UCSD-AML1 (cell line): ENCODE measurements at regions not wholly inside any gene's neighbourhood (a gene's known extent, or its start where the extent isn't known, plus 50 kb on each side); places are given as distances from the start of the nearest gene placed in this dataset.

ENCODE experiments used
- DNase-seq: peaks from one replicate; lab custom pipeline; 2025; ENCODE audit not compliant: unreplicated experiment; lab: John Stamatoyannopoulos, UW

DNA sequence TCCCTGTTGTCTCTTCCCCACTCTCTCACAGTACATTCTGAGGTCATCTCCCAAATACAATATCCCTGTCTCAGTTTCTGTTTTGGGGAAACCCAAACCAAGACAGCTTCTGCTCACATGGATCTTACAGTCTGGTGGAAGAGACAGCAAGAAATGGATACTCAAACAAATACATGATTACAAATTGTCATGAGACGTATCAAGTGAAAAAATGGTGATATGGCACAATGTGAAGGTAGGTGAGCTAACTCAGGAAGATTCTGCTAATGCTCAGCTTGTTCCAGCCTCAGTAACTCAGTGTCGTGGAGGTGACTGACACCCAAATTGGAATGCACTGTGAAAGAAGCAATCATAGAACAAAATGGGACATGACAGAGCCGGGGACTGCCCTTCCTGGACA is 68.3 kb downstream of the CHST1 start:
- DNase-seq = no peak

DNA sequence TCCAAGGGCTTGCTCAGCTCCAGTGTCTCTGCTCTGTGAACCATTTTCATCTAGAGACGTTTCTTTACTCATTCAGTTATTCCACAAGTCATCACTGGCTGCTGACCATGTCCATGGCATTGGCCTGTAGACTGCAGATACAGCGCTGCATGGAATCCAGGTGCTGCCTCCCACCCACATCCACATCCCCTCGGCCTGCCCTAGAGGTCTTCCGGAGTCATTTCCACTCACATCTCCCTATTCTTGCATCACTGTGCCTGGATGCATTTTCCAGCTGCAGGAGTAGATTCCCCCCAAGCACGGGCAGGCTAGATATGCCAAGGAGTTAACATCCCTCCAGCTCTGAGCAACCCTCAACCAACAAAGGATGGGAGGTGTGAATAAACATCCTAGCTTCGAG is 68.9 kb downstream of the CHST1 start:
- no peak for DNase-seq

DNA sequence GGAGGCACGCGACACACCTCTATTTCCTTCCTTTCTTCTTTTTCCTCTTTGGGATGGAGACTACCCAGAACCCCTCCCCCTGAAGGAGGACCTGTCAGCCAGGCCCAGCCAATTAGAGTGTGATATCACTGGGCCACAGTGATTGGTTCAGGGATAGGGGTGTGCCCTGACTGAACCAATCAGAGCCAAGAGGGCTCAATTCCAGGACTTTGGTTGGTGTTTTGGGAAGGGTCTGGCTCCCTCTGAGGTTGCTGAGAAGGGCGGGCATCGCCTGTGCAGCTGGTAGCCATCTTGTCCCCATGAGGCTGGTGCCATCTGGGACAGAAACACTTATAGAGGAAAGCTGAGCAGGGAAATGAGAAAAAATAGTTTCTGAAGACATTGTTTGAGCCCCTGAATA is 71.4 kb downstream of the CHST1 start:
- DNase-seq = no peak

DNA sequence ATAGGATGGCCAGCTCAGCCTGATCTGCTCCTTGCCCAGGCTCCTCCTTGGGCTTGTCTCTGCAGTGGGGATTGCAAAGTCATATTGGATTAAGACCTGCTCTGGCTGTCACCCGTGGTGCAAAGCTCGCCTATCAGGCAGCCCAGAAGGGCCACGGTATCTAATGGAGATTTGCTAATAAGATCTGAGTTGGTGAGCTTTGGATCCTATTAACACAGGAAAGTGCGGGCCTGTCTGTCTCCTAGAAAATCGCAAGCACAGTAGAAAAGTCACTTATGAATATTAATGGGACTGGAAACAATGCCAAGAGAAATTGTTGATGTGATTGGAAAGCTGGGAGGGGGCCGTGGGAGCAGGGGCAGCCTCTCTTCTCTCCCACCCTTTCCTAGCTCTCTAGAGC is 72.8 kb downstream of the CHST1 start:
- no peak for DNase-seq

DNA sequence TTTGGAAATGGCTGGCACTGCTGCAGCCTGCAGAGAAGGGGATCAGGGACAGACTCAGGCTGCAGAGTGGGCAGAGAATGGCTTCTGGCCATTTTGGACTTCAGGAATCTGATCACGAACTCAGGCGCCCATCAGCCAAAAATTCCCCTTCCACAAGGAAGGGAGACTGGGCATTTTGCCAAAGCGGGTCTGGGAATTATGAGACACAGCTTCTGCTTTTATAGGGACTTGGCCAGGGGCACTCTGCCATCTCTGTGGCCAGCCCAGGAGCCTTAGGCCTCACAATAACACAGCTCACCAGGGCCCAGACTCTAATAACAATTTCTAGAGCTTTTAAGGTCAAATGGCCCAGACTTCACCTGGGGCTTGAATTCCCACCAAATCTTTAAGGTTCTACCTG is 74.7 kb downstream of the CHST1 start:
- no peak for DNase-seq

DNA sequence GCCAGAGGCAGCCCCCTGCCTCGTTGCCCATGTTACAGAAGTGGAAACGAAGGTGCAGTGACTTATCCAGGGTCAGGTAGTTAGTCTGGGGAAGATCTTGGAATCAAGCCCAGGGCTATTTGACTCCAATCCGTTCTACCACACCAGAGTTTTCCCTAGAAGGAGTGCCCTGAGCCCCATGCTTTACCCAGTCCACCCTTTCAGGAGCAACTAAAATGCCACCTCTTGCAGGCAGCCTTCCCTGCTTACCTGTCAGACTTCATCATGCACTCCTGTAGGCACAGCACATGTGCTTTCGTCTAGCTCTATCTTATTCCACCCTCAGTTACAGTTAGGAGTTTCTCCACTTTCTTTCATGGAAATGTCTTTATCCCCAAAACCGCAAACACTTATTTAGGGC is 80.2 kb downstream of the CHST1 start:
- DNase-seq = no peak

DNA sequence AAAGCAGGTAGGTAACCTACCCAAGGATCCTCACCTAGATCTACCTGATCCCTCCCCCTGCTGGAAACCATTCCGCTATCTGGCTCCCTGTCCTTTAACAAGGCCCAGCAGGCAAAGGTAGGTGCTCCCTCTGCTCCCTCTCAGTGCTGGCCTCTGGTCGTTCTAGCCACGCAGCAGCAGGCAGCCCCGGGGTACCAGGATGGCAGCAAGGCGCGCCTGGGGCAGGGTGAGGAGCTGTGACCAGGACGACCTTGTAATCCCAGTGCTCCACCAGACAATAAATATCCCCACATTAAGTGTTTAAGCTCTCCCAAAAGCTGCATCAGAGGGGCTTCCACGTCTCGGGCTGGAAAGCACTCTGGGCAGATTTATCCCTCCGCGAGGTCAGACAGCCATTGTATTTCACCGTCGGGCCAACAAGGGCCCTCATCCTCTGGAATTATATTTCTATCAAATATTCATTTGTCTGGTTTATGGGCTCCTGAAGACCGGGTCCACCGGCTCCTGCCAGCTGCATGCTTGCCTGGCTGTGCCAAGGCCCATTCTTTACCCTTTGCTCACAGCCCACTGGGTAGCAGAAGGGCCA is 81.3 kb downstream of the CHST1 start:
- no peak for DNase-seq

DNA sequence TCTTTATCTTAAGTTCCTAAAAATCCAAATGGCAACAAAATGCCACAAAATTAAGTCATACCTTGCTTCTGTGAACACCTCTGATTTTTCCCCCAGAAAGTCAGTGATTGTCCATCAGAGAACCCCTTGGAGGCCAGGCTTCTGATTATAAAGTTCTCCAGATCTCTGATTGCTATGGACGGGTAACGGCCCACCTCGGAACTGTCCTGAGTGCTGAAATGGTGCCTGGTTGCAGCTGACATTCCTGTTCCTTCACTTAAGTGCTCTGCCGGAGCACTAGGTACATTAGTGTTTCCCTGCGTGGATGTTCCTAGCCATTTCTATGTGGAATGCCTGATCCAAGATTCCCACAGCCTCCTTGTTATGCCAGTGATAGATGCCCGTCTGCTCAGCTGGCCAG is 85.0 kb downstream of the CHST1 start:
- peak; percentile 13 for DNase-seq

DNA sequence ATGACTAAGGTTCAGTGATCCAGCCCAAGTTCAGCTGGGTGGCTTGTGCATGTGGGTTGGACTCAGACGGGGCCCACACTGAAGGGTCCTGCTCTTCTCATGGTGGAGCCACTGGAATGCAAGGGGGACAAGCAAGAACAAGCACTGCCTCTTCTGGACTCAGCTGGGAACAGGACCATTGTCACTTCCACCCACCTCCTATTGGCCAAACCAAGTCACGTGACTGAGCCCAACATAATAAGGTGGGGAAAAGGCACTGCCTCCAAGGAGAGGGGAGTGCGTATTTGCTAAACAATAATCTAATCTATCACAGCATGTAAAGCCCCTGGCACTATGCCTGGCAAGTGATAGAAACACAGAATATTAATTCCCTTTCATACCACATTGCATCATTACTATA is 87.1 kb downstream of the CHST1 start:
- no peak for DNase-seq

DNA sequence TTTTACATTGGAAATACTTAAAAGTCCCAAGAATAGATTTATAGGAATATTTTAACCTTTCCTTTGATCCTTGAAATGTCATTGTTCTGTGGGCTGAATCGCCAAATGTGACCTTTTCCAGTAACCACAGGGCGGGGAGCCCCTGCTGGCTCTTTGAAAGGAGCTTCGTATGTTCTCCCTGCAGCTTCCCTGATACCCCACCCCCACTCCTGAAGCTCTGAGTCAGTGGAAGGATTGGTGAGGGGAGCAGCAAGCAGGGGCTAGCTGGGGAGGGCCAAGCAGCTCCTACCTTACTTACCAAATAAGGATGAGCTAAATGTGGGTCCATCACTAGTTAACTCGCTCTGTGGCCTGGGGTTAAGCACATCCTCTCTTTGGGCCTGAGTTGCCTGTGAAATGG is 87.7 kb downstream of the CHST1 start:
- DNase-seq = no peak

DNA sequence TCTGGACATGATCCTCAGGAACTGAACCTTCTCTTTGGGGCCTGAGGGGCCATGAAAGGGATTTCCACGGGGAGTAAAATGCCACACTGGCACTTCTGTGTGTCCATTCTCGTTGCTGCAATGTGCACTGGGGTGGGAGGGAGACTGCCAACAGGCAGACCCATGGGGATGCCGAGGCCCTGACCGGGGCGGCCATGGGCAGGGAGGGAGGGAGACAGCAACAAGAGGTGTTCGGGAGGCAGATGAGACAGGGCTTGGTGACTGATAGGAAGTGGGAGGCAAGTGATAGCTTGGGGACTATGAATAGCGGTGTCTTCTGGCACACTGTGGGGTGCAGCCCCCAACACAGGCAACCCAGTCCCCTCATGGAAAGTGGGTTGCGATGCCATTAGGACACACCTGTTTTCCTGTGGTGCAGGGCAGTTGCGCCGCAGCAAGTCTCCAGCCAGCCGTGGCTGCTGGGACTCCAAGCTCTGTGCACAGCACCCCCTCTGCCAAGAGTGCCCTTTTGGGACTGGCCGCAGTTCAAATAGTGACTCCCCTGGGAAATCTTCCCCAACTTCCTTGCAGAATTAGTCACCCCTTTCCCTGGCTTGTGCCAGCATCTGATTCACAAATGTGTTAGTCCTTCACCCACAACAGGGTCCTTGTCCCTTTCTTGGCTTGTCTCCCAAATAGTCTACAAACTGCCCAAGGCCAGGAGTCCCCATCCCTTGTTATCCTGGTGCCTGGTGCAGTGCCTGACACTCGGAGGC is 88.8 kb downstream of the CHST1 start:
- no peak for DNase-seq

DNA sequence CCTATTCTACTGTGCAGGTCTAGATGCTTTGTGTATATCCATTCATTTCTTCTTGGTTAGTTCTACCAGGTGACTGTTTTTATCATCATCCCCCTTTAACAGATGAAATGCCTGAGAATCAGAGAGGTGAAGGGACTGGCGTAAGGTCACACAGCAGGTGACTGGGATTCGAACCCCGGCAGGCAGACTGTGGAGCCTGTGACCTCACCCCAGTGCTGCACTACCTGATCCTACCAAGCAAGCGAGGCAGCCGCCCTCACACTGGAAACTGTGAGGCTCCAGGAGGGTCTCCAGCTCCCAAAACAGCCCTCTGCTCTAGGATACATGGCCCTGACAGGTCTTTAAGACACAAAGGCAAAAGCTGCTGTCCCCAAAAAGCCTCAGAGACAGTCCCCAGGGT is 91.7 kb downstream of the CHST1 start:
- no peak for DNase-seq

DNA sequence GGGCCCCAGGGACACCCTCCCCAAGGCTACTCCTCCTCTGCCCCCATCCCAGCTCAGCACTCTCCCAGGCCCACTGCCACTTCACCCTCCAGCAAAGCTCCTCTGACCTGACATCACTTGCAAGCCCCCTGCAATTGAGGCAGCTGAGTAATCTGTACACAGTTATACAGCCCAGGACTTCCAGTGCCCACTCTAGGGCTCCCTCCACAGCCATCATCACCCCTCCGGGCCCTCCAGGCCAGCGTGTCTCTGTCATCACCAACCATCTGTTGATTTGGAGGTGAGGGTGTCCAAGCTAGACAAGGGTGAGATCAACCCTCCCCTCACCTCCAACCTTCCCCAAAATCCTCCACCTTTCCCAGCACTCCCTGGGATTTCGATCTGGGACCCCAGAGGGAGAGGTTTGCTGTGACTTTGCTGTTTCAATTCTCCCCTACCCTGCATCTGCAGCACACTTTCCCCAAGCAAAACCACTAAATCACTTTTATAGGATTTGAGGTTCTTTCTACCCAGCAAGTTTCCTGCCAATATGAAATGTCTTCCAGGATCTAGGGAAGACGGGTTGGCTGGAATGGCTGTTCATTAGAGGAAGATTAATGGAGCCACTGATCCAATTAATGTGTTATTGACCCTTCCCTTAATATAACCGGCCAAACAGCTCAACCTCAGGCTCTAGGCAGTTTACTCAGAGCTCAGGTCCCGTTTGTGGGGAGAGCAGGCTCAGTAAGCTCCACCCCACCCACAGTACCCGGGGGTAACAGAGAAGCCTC is 92.9 kb downstream of the CHST1 start:
- DNase-seq = no peak

DNA sequence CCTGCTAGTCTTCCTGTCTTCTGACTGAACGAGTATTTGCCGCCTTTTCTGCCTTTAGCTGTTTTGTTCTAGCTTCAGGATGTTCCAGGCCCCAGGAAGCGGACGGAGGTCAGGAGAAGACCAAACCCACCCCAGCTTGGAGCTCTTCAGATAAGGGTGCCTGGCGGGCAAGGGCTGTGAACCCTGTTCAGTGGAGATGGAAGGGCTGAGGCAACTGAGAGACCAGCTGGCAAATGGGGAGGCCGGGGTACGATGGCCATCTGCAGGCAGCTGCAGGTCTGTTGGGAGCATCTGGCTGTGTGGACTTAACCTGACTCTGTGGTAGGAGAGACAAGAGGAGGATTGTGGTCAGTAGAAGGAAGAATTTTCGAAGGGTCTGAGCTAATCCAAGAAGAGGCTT is 95.6 kb downstream of the CHST1 start:
- DNase-seq = no peak

DNA sequence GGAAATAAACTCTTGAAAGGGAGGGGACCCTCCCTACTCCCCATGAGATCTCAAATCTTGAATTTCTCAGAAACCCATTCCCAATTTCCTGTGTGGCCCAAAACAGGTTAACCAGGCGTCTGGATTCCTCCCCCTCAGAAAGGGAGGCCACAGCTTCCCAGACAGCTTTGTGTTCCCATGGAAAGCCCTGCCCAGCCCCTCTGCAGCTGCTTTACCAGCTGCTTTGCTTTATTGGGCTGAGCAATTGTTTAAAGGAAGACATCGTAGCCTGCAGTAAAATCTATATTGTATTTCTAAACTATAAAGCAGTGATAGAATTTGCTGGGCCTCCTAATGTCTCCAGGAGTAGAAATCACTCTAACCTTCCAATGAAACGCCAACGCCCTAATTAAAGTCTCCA is 97.4 kb downstream of the CHST1 start:
- DNase-seq = no peak

DNA sequence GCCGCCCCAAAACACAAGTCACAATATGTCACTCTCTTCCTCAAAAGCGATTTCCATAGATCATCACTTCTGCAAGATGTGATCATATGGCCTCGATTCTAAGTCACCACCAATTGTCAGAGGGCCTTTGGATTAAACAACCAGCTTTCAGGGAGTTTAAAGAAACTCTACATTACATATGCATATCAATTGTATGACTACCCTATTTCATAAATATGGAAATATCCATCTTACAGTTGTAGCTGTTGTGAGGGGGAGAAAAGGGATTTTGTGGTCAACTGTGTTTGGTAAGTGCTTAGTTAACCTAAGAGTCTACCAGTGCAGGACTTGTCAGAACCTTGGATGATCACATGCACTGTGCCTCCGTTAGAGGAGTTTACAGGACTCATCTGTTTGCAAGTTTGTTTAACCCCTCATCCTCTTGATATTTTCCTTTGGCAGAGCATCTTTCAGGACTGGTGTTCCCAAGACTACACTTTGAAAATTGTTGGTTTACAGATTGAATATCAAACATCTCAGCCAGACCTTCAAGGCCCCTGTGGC is 99.9 kb downstream of the CHST1 start:
- DNase-seq = no peak

DNA sequence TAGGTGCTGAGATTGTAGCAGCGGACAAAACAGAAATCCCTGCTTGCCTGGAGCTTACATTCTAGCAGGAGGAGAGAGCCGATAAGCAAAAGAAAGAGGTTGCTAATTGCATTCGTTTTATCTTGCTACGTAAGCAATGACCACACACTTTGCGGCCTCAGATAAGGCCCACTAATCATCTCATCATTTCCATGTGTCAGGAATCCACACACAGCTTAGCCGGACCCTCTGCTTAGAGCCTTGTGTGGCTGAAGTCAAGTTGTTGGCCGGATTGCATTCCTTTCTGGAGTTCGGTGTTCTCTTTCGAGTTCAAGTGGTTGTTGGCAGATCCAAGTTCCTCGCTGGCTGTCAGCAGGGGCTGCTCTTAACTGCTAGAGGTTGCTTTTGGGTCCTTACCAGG is 101.6 kb downstream of the CHST1 start:
- no peak for DNase-seq

DNA sequence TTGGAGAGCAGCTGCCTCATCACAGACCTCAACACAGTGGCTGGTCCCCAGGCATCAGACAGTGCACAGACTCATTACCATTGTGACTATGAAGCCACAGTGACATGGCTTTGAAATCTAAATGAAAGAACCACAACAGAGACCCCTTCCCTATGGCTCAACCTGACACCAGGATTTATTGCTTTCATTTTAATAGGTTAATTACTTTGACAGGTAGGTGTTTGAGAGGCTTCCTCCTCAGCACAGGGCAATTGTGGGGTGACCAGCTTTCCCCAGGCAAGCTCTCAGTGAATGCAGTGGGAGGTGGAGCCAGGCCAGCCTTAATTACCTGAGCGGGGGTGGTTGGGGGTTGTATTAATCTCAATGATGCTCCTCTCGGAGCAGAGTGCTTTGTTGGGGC is 102.3 kb downstream of the CHST1 start:
- no peak for DNase-seq

DNA sequence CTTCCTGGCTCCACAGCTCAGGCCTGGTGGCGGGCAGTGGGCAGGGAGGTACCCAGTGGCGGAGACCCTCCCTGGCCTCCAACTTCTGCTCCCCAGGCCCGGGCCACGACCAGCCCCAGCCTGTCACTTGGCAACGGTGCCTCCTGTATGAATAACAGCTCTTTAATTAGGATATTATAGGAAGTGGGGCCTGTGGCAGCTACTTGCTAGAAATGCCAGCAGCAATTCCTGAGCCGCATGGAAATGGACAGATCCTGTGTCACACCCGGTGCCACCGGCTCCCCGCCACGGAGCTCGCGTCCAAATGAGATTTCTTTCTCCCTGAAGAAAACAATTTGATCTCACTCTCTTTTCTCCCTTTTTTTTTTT is 104.5 kb downstream of the CHST1 start:
- DNase-seq = no peak

DNA sequence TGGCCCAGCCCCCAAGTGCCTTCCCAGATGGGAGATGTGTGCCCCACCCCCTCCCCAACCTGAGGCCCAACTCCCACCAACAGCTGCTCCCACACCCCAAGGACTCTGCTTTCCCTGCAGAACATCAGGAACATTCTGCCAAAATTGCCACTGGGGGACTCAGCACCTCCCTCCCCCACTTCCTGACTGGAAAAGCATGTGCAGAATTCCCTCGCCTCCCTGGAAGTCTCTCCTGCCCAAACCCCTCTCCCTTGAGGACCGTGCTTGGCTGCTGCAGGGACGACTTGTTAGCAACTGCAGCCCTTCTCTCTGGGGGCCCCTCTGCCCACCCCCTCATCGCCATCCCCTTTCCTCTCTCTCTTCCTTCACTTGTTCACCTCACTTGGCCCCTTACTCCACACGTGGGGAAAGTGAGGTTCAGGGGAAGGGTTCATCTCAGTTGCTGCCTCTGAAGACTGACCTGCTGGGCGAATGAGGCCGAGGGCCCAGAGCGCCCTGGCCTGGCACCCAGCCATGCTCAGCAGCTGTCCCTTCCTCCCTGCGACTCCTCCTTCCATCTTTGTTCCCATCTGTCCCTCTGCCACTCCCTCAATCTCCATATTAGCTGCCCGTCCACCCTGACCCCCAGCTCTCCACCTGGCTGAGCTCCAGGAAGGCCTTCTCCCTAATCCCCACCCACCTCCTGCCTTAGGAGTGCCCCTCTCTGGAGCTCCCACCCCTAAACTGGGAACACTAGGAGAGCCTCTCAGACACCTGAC is 105.1 kb downstream of the CHST1 start:
- DNase-seq = no peak
